ENCODE measurements at regions not wholly inside any gene's neighbourhood (a gene's known extent, or its start where the extent isn't known, plus 50 kb on each side); places are given as distances from the start of the nearest gene placed in this dataset.

DNA sequence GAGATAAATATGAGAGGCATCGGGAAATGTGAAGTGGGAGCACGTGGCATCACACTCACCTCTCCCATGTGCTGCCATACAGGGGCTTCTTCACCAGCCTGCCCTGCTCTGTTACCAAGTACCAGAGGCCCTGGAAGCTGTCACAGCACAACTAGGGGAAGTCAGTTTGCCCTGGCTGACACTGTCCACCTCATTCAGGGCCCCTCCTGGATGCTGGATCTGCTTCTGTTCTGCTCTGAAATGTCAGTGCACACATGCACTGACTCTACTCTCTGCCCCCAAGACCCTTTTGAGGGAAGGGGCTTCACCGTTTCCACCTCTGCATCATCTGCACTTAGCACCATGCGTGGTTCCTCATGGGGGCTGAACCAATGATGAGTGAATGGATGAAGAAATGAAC lies 311.1 kb downstream of the EN1 start:
- TF ChIP-seq CTCF (conservative IDR thresholded peaks at IDR 0.05), result no peak
- no peak for TF ChIP-seq ZFX (IDR thresholded peaks at IDR 0.05)
